HPDE6-E6E7 (cell line): ENCODE measurements at regions not wholly inside any gene's neighbourhood (a gene's known extent, or its start where the extent isn't known, plus 50 kb on each side); places are given as distances from the start of the nearest gene placed in this dataset.
"Not testable (repeated sequence)": the region's sequence is repeated elsewhere in the genome, so short reads cannot be mapped to it uniquely, and the experiment has no call there.

Source experiments
- DNase-seq: peaks from one replicate; pipeline ENCODE4 v3.0.0; 2011; ENCODE audit warnings: missing footprints; ENCODE audit errors: extremely low spot score

DNA sequence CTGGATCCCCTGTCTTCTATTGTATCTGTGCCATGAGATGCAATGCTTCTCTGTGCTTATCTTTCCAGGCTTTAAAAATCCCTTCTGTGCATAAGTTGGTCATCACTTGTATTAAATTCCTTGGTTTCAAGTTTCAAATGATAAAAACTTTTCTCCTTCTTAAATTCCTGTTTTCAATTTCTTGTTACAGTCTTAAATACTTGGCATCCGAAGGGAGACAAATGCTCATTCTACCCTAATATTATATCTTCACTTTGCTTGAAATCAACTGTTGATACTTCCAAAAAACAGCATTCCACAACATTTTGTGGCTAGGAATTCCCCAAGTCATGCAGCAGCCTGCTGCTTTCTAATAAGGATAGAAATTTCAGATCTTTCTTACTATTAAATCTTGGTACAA, 413.2 kb upstream of the ACTBL2 start:
- DNase-seq, result no peak

DNA sequence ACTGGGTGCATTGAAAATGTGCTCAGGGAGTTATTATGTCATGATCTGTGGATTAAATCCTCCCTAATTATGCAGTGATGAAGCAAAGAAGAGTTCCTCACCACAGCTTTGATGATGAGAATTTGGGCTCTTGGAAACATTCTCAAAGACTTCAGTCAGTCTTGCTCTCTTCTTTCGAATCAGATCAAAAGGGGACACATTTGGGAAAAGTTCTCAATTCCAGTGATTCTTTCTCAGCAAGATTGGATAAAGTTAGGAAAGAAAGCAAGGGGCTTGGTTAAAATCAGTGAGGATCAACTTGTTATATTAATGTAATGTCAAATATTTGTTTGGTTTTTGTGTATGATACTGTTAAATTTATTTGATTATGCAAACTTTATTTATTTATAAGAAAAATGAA, 411.3 kb upstream of the ACTBL2 start:
- DNase-seq, result no peak

DNA sequence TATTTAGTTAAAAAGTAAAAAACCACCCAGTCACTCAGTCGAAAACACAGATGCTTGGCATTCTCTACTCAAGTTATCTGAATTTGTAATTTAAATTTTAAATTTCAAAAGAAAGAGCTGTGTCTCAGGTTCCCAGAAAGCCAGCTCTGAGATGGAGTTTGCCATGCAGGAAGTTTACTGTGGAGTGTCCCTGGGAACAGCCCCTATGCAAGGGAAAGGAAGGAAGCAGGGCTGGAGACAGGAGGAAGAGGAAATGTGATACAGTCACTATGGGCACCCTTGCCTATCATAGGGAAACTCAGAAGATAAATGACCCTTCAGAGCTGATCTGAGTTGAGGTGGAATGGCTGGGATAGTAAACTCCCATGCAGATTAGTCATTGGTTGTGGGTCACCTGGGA, 408.8 kb upstream of the ACTBL2 start:
- no peak for DNase-seq

- DNase-seq, result peak; percentile 74
These were observed 406.9 kb upstream of the ACTBL2 start for GRCh38 chr5:57889558-57889957.

GRCh38 chr5:57887851-57888621, 405.4 kb upstream of the ACTBL2 start:
- DNase-seq, result peak; percentile 70

DNA sequence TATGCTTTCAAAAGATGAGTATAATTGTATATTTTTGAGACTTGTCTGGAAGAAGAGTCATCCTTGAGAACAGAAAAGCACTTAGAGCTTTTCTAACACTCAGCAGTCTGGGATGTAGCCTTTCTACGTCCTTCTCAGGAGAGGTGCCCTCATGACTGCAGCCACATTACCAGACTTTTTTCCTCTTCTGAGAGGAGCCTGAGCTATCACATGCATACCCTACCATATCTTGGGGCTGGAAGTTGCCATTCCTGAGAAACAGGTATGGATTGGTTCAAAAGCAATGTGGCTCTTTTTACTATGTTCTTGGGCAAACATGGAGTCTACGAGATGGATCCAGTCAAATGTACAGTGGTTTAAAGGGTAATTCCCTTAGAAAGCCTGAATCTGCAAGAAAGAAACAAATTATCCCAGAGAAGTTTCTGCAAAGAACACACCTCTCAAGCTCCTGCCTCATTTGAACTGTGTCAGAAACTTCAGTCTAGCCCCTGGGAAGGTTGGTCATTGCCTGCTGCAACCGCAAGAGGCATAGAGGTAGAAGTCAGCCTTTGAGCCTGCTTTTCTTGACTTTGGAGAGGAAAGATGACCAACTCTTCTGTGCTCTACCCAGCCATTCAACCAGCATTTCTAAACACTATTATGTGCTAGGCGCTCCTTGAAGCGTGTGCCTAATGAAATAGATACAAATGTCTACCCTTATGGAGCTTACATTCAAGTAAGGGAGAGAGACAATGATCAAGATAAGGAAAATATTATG, 401.9 kb upstream of the ACTBL2 start:
- DNase-seq, result no peak

DNA sequence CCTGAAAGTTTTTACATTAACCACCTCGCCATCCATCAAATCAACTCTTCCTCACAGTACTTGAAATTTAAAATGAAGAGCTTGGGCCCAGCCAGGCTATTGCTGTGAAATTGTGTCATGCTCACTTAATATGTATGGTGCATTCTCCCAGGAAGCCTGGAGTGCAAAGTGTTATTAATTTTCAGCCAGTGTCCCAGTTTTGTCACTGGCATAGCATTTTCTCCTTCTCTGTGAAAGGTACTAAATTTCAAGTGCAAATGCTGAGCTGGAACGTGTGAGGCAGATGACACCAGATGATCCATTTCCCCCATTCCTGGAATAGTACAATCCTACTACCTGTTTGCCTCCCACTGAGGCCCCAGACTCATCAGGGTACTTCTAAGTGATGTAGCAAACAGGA, 397.6 kb upstream of the ACTBL2 start:
- no peak for DNase-seq

DNA sequence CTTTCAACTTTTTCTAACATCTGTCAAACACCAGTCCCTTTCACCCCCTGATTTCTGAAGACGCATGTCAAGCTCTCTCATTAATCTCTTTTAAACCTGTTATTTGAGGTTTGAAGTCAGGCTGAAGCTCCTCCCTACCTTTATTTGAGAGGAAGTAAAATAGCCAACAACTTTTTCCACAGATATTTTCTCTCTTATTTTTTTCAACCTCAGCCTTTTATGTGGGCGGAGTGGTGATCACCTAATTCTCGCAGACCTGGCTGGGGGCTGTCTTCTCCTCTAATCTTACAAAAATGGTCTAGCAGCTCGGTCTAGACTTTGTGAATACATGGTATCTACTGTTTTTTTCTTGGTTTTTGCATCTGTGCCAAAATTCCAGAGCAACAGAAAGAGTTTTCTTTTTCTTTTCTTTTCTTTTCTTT, 395.7 kb upstream of the ACTBL2 start:
- DNase-seq, result no peak

DNA sequence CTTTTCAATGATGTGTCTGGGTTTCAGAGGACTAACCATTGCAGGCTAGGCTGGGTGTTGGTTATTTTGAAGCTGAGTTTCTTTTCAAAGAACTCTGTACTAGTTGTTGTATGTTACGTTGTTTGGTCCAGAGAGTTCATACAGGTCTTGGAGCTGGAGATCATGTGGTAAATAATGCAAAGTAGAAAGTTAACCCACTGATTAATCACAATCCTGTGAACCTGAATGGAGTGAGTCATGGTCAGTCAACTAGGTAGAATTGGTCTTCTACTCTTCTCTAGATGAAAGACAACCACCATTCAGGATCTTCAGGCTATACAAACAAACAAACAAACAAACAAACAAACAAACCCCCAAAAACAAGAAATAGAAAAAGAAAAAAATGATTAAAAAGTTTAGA, 388.9 kb upstream of the ACTBL2 start:
- DNase-seq, result no peak

- not testable (repeated sequence) for DNase-seq
These were observed 387.7 kb upstream of the ACTBL2 start for GRCh38 chr5:57870267-57870666.

- DNase-seq, result no peak
These were observed 381.1 kb upstream of the ACTBL2 start for GRCh38 chr5:57863661-57864060.

GRCh38 chr5:57862942-57863341, 380.3 kb upstream of the ACTBL2 start:
- no peak for DNase-seq

- DNase-seq, result no peak
These were observed 379.9 kb upstream of the ACTBL2 start for GRCh38 chr5:57862471-57862911.

DNA sequence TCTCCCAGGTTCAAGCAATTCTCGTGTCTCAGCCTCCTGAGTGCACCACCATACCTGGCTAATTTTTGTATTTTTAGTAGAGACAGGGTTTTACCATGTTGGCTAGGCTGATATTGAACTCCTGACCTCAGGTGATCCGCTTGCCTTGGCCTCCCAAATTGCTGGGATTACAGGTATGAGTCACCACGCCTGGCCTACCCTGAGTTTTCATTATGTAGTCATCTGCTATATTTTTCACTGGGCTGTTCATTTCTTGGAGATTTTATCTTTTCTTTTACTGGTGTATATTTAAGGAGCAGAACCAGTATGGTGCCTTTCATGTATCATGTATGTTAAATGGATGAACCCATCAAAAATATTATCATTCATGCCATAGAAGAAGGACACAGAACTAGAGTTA, 377.0 kb upstream of the ACTBL2 start:
- no peak for DNase-seq

GRCh38 chr5:57858905-57859304, 376.3 kb upstream of the ACTBL2 start:
- DNase-seq, result no peak

DNA sequence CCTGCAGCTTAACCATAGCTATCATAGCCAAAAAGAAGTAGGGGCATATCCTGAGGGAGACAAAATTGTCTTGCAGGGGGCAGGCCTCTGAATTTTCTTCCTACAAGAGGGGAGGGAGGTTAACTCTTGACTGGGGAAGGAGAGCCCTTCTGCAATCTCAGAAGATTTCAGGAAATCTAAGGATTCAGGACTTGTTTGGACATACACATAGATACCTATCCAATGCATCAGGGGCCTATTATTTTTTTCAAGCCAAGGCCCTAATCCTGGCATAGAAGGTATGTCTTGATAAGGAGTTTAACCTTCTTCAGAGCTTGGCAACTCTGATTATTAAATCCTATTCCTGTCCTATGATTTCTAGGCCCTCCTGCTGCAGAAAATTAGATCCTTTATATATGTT, 375.1 kb upstream of the ACTBL2 start:
- DNase-seq, result no peak

- DNase-seq, result no peak
These were observed 373.2 kb upstream of the ACTBL2 start for GRCh38 chr5:57855831-57856230.

GRCh38 chr5:57853929-57854697, 371.5 kb upstream of the ACTBL2 start:
- DNase-seq, result no peak

DNA sequence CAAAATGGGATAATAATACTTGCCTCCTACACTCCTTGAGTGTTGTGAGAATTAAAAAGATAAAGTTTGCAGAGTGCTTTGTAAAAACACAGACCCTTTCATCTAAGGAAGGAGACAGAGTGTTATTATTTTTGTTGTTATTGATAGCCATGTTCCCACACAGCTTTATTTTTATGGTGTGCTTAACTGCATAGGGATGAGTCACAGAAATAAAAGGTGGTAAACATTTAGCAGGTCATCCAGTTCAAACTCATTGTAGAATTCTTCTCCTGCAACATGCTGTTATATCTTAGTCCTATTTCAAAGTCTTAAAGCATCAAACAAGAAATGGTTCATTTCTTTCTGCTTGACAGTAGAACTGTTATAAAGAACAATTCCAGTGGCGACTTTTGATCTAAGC, 367.5 kb upstream of the ACTBL2 start:
- DNase-seq, result no peak

DNA sequence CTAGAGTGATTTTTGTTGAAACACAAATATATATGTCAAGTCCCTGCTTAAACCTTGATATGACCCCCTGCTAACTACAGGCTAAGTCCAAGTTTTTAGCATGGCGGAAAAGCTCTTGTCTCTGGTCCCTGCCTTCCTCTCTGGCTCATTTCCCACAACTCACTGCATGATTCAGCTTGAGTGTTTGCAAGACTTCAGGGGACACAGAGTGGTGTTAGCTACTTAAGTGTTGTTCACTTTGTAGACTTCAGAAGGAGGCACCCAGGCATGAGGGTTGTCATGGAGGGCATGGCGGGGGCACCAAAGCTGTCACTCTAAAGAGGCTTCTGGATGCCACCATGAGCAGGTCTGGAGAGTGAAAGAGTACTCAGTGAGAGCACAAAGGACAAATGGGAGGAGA, 362.4 kb upstream of the ACTBL2 start:
- no peak for DNase-seq

DNA sequence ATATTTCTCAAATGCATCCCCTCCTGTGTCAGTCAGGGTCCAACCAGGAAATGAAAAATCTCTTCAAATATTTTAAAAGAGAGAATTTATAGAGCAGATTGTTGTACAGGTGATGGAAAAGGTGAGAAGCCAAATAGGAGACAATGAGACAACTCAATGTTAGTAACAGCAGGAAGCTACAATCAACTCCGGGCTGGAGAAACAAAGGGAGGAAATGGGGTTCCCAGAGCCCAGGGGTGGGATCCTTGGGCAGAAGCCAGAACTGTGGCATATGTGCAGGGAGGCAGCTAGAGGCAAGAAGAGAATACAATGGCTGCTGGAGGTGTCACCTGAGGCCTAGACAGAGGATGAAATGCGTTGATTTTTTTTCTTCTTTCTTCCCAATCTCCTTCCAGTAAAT, 361.8 kb upstream of the ACTBL2 start:
- DNase-seq, result no peak

DNA sequence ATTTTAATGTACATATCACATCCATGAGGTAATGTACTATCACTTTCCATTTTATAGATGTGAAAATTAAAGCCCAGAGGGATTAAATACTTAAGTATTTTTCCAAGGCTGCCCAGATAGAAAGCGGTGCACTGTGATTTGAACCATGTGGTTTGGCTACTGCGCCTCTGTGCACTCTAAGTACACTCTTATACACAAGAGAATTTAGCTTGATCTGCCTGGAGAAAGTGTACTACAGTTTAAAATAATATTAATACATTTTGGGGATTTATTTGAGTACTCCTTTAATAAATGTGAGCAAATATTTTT, 360.4 kb upstream of the ACTBL2 start:
- DNase-seq, result no peak
